NCI-H2196 (cell line): ENCODE measurements at regions not wholly inside any gene's neighbourhood (a gene's known extent, or its start where the extent isn't known, plus 50 kb on each side); places are given as distances from the start of the nearest gene placed in this dataset.
"Not testable (repeated sequence)": the region's sequence is repeated elsewhere in the genome, so short reads cannot be mapped to it uniquely, and the experiment has no call there.

Experiments used
- DNase-seq: peaks from one replicate; lab custom pipeline; 2025; ENCODE audit not compliant: unreplicated experiment; lab: John Stamatoyannopoulos, UW

DNA sequence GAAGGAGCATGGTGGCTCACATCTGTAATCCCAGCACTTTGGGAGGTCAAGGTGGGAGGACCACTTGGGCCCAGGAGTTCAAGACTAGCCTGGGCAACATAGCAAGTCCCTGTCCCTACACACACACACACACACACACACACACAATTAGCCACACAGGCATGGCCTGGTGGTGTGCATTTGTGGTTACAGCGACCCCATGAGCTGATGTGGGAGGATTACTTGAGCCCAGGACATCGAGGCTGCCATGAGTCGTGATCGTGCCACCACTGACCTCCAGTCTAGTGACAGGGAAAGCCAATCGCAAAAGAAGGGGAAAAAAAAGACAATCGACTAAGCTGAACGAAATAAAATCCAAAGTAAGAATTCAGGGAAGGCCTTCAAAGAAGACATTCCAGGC lies 67.9 kb downstream of the TBX3 start:
- DNase-seq, result no peak

DNA sequence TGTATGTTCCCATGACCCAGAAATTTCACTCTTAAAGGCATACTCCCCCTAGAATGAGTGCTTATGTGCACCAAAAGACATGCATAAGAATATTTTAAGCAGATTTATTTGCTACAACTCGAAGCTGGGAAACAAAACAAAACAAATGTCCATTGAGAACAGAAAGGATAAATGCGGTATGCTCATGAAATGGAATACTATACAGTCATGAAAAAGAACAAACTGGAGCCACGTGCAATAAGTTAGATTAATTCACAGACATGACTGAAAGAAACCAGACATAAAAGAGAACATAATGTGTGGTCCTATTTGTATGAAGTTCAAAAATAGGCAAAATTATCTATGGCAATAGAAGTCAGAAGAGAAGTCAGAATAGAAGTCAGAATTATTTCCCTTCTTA lies 69.9 kb downstream of the TBX3 start:
- DNase-seq, result no peak

DNA sequence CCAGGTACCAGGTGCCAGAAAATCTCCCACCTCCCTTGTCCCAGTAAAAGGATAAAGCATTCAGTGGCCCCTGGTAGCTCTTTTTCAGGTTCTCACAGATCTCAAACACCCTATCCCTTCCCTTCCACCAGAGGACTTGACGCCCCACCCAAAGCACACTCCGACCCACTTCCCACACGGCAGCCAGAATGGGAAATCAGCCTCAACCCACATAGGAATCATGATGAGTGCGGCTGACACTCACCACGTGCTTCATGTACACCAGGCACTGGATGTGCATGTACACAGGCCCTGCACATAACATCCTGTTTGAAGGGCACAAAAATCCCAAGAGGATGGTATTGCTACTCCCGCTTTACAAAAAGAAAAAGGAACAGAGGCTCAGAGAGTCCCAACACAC lies 71.9 kb downstream of the TBX3 start:
- no peak for DNase-seq

DNA sequence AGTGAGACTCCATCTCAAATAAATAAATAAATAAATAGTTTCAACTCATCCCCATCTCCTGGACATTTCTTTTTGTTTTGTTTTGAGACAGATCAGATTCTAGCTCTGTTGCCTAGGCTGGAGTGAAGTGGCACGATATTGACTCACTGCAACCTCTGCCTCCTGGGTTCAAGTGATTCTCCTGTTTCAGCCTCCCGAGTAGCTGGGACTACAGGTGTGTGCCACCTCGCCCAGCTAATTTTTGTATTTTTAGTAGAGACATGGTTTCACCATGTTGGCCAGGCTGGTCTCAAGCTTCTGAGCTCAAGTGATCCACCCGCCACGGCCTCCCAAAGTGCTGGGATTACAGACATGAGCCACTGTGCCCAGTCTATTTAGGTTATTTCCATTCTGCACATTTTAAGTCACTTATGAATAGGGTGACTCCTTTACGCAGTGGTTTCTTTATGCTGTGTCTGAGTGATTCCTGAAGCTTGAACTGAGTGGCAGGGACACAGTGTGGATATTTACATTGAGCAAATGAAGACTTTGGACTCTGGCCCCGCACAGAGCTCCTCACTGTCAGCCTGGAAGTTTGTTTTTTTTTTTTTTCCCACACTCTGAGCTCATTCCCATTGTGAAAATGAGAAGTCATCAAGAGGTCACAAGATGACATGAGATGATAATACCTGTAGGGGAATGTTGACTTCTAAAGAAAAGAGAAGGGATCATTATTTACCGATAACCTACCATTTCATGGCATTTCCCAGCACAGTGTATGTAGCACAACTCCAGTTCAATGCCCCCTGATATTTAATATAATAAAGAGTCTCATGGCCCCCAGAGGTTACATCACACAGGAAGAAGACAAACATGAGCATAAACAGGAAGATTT lies 72.6 kb downstream of the TBX3 start:
- DNase-seq, result no peak

DNA sequence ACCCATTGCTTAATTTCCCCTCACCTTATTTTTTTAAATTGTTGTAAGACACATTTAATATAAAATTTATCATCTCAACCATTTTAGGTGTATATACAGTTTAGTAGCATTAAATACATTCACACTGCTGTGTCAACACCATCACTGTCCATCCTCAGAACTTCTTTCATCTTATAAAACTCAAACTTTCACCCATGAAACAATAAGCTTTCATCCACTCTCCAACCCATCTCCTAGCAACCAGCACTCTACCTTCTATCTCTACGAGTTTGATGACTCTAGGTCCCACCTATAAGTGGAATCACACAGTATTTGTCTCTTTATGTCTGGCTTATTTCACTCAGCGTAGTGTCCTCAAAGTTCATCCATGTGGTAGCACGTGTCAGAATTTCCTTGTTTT lies 75.5 kb downstream of the TBX3 start:
- DNase-seq, result no peak

DNA sequence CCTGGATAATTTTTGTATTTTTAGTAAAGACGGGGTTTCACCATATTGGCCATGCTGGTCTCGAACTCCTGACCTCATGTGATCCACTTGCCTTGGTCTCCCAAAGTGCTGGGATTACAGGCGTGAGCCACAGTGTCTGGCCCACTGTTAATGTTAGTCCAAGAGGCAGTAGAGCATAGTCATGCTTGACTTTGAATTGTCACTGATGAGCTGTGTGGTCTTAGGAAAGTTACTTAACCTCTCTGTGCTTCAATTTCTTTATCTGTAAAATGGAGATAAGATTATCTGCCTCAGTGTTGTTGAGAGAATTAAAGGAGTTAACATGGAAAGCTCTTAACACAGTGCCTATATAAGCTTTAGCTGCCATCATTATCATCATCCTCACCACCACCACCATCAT lies 78.1 kb downstream of the TBX3 start:
- no peak for DNase-seq

DNA sequence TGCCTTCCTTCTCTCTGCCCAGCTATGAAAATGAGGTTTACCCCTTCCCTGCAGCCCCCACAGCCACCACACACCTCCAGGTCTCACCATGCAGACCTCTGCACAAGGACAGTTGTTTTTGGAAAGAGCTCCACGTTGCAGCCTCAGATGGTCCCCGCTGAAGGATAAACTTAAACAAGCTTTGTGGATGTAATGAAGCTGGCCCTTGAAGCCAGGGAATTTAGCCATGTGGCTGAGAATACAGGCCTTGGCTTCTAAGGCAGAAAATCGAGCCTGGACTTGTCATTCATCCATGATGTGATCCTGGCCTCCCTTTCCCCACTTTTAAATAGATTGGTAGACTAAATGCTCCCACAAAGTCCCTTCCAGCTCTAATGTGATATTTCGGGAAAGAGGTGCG lies 79.4 kb downstream of the TBX3 start:
- DNase-seq, result no peak

DNA sequence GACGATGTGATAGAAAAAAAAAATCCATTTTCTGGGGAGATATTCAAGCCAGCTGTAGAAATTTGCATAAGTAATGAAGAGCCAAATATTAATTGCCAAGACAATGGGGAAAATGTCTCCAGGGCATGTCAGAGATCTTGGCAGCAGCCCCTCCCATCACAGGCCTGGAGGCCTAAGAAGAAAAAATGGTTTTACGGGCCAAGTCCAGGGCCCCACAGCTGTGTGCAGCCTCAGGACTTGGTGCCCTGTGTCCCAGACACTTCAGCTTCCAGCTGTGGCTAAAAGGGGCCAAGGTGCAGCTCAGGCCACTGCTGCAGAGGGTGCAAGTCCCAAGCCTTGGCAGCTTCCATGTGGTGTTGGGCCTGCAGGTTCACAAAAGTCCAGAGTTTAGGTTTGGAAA lies 83.4 kb downstream of the TBX3 start:
- not testable (repeated sequence) for DNase-seq

DNA sequence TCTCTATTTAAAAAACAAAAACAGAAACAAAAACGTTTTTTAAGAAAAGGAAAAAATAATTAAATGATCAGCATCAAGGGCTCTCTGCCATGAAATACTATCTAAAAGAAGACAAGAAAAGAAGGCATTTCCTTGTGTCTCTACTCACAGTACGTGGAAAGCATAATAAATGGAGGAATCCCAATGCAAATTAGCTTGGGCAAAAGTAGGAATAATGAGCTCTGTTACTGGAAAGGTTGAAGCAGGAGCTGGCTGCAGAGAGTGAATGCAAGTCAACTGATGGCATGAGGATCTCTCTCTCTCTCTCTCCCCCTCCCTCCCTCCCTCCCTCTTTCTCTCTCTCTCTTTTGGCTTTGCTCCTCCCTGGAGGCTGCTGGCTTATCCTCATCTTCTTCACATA lies 85.9 kb downstream of the TBX3 start:
- DNase-seq, result no peak

DNA sequence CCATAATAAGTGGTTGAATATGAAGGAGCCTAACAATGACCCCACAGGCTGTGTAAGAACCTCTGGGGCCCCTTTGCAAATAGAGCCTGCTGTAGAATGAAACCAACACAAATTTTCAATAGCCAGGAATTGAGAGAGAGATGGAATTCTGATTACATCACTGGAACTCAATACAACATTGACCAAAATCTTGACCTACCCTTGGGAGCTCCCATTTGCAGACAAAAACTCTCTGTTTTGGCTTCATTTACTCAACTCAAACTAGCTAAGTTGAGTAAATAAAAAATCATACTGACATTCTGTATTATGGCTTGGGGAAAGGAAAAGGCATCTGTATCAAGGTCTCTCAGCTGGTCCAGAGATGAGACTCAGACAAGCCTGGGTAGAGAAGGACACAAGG lies 91.0 kb downstream of the TBX3 start:
- no peak for DNase-seq

DNA sequence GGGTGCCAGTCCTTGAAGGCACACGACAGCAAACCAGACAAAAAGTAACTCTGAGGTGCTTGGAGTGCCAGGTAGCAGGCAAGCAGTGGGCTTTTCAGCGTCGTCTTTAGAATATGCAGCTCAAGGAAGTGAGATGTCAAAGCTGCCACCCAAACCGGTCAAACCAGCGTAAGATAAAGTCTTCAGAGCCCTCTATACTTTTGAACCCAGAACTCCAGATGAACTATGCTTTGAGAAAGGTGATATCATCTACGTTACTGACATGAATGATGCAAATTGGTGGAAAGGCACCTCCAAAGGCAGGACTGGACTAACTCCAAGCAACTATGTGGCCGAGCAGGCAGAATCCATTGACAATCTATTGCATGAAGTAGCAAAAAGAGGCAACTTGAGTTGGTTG lies 95.9 kb downstream of the TBX3 start:
- no peak for DNase-seq

DNA sequence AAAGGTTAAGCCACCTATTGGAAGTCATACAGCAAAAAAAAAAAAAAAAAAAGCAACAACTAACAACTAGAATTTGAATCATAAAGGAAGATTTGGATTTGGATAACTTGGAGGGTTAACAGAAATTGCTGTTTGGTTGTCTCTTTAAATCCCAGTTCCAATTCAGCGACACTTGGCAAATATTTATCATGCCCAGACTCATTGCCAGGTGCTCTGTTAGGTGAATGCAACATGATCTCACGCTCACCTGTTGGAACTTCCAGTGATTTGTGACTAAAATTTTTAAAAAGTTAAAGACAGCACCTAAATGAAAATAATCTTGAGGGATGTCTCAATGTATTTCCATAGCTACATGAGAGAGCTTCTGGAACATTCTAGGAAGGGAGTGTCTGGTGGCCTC lies 103.7 kb downstream of the TBX3 start:
- no peak for DNase-seq

DNA sequence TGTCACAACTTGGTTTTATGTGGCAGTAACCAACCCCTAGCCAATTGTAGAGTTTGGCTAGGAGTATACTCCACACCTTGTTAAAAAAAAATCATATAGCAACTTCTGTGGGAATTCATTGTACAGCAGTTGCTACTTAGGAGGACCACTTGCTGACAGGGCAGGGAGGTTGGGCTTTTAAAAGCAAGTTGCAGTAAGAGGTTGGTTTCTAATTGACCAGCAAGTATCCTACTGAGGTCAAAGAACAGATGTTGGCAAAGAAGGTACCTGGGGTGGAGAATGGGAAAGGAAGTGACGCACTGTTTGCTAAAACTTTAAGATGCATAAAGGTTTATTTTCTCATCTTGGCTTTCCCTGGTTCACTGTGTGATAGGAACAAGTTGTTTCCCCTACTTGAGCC lies 104.6 kb downstream of the TBX3 start:
- no peak for DNase-seq

DNA sequence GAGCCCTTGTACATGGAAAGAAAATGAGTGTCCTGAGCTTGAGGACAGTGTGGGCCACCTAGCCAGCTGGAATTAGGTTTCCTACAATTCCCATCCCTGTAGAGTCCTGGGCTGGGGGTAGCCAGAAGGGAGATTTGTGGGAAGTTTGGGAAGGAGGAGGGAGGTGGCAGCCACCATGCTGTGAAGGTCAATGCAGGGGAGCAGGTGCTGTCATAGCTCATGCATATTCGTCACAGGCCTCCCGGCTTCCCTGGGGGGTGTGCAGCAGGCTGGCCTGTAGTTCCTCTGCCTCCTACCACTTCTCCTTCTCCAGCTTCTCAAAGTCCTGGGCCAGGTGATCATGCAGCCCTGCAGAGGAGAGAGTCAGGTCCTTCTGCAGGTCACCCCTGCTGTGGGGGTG lies 121.3 kb downstream of the TBX3 start:
- DNase-seq, result no peak

DNA sequence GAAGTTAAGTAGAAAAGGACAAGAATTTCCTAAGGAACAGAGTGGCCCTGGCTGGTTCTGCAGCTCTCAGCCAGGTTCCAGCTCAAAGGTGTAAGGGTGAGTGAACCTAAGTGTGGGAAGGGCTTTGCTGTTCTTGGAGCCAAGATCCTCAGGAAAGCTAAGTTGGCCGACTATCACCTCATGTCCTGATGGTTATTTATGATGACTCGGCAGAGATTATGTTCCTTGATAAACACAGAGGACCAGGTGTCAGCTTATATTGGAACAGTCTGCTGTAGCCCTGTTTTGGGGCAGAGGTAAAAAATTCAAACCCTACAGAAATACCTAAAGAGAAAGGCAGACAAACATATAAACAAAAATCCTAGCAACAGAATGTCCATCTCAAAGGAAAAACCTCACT lies 128.5 kb downstream of the TBX3 start:
- no peak for DNase-seq

DNA sequence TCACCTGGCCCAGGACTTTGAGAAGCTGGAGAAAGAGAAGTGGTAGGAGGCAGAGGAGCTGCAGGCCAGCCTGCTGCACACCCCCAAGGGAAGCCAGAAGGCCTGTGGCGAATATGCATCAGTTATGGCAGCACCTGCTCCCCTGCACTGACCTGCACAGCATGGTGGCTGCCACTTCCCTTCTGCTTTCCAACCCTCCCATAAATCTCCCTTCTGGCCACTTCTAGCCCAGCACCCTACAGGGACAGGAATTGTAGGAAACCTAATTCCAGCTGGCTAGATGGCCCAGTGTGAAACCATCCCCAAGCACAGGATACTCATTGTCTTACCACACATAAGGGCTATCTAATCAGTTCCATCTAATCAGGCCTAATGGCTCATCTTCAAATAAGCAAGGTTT lies 136.3 kb downstream of the TBX3 start:
- no peak for DNase-seq

DNA sequence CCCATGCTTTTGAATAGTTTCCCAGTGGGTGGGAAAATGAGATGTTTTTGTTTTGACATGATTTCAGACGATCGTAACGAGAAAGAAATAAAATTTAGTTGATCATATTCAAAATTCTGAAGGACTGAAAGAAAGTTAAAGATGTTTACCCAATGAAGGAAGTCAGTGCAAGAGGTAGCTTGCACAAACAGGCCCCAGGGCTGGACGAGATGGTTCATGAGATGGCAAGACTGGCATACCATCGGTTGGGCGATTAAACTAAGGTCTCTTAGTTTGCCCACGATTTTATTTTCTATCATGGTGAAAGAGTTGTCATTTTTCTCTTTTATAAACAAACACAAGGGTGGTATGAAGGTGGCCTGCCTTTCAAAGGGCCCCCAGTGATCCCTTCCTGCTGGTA lies 124.5 kb upstream of the TBX5 start:
- no peak for DNase-seq

DNA sequence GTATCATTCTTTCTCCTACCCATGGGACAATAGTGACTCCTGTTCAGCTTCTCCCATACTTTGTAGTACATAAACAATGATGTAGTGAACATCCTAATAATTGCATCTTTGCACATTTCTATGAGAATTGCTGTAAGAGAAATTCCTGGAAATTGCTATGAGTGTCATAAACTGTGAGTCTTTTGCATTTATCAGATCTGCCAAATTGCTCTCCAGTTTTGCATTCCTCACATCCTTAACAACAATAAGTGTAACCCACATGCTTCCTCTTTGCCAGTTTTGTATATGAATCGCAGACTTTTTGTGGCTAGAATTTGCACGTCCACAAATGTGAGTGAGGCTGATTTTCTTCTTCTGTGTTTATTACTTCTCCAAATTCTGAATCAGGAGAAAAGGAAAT lies 124.0 kb upstream of the TBX5 start:
- no peak for DNase-seq

DNA sequence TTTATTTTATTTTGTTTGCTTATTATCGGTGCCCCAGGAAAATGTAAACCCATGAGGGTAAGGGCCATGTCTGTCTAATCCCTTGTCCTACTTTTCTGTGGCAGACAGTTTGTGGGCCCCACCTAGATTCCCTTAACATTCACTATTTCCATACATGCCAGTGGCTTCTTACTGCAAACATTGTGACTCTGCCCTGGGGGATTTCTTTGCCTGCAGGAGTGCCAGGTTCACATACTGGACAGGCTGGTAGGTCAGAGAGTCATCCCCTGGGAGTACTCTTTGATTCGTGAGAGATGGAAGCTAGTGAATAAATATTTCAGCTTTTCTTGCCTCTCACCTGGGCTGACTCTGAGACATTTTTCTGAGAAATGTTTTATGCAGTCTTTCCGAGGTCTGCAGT lies 122.8 kb upstream of the TBX5 start:
- DNase-seq, result no peak

DNA sequence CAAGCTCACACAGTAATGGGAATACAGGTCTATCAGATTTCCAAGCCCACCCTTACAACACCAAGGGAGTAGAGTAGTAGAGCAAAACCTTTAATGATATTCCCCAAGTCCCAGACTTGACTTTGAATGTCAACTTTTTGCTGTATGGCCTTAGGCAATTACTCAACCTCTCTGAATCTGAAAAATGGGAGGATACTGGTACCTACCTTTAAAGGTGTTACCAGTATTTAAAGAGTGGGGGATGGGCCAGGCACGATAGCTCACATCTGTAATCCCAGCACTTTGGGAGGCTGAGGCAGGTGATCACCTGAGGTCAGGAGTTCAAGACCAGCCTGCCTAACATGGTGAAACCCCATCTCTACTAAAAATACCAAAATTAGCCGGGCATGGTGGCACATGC lies 115.2 kb upstream of the TBX5 start:
- not testable (repeated sequence) for DNase-seq

DNA sequence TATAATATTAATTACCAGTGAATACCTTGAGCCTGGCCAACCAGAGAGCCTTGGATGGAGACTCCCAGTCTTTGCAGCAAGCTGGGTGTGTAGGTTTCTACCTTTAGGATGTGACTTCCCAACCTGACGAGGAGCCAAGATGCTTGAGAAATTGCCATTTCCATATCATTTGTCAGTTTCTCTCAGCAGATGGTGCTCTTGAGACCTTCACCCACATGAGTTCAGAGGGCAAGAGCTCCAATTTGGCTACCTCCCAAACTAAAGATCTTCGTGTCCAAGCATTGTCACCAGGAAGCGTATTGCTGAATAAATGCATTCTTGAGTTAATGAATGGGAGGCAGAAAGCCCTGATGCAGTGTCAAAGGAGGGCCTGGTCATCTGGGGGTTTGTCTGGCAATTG lies 106.4 kb upstream of the TBX5 start:
- no peak for DNase-seq

DNA sequence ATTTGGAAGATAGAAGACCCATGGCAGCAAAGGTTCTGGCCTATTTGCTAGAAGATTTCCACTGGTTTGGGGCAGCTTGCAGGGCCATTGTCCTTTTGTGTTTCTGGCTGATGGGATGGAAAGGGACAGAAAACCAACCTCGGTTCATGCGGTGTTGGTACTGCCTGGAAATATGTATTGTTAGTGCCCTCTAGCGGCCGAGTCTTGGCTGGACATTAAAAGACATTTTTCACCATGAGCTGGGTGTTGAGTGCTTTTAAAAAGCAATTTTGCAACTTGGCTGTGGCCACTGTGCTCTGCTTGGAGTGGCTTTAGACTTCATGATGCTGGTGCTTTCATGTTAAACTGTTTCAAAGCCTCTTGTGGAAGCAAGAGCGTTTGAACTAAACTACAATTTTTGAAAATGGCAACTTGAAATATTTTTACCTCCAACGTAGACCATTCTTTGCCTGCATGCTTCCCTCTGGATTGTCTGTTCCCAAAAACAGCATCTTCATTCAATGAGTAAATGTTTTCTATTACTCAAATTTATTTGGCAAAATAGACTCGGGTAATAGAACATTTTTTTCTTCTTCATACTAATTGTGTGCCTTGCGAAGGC lies 102.7 kb upstream of the TBX5 start:
- peak; percentile 69 for DNase-seq

DNA sequence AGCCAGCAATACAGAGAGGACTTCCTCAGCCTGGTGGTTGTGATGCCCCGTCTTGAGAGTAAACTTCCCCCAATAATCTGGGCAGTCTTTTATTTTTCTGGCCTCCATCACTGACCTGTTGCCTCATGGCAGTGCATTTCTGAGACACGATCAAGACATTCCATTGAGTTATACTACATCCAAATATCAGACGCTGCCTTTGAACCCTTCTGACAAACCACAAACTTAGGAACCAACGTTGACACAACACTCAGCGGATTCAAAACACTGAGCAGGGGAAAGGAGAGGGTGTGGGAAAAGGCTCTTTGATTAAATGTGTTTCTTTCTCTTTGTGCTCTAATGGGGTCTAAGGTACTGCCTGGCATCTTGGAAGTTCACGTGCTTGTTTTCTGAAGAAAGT lies 100.7 kb upstream of the TBX5 start:
- no peak for DNase-seq
